Activated CD4-positive, alpha-beta memory T cell treated with anti-CD3 and anti-CD28 coated beads for 36 hours (primary cell): ENCODE measurements at regions not wholly inside any gene's neighbourhood (a gene's known extent, or its start where the extent isn't known, plus 50 kb on each side); places are given as distances from the start of the nearest gene placed in this dataset.

Source experiments
- CTCF ChIA-PET: fragments of 350-600 bp; sonication (Branson Sonifier 250); formaldehyde crosslinking; loops from one replicate; lab custom pipeline; 2021; ENCODE audit warnings: antibody characterized with exemption, inconsistent platforms; lab: Charles Lee
- POLR2A ChIA-PET: fragments of 350-600 bp; sonication (Branson Sonifier 250); formaldehyde crosslinking; loops from one replicate; lab custom pipeline; 2021; ENCODE audit warnings: antibody characterized with exemption; lab: Charles Lee
- DNase-seq: peaks from one replicate; pipeline ENCODE4 v3.0.0-alpha.2; 2020
- H3K27ac Mint-ChIP-seq: one replicate; pipeline ENCODE4 v1.8.0; 2021; ENCODE audit warnings: mixed read lengths
- H3K27me3 Mint-ChIP-seq: one replicate; pipeline ENCODE4 v1.8.0; 2021; ENCODE audit warnings: mixed read lengths
- H3K36me3 Mint-ChIP-seq: one replicate; pipeline ENCODE4 v1.8.0; 2021; ENCODE audit warnings: mixed read lengths
- H3K4me1 Mint-ChIP-seq: one replicate; pipeline ENCODE4 v1.8.0; 2021; ENCODE audit warnings: low read depth, mixed read lengths
- H3K4me3 Mint-ChIP-seq: one replicate; pipeline ENCODE4 v1.8.0; 2021; ENCODE audit warnings: mild to moderate bottlenecking, mixed read lengths
- H3K9me3 Mint-ChIP-seq: one replicate; pipeline ENCODE4 v1.8.0; 2021; ENCODE audit warnings: mixed read lengths
- intact Hi-C: fragments of 100-400 bp; cut with micrococcal nuclease; formaldehyde crosslinking; loops from one replicate; pipeline ENCODE4 v1.15.1; 2023

DNA sequence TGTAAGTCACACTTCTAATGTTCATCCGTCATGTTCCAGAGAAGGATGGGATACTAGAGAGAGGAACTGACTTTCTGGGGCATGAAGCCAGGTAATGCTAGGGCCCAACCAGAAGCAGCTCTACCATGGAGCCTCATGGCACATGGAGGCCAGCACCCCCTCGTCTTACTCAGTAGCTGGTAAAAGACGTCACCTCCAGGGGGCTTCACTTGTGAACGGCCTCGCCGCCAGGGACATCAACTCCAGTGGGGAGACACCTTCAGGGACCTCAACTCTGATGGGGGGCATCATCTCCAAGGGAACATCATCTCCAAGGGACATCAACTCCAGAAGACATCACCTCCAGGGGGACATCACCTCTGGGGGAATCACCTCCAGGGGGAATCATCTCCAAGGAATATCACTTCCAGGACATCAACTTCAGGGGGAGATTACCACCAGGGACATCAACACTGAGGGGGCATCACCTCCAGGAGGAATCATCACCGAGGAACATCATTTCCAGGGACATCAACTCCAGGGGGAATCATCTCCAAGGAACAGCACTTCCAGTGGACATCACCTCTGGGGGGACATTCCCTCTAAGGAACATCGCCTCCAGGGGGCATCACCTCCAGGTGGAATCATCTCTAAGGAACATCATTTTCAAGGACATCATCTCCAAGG, 168.4 kb downstream of the NDUFA10 start:
- no peak for DNase-seq
- intact Hi-C loops = no loop called here
- Mint-ChIP-seq H3K27ac (no peak overlapping the region), H3K4me3 (no peak overlapping the region), H3K4me1 (peaks cover 5% of the 10 kb centered on the region), H3K9me3 (no peaks in the 10 kb centered on the region), H3K27me3 (peaks cover 10% of the 10 kb centered on the region), H3K36me3 (no peaks in the 10 kb centered on the region)
- CTCF ChIA-PET = no interaction called here
- POLR2A ChIA-PET = no interaction called here

DNA sequence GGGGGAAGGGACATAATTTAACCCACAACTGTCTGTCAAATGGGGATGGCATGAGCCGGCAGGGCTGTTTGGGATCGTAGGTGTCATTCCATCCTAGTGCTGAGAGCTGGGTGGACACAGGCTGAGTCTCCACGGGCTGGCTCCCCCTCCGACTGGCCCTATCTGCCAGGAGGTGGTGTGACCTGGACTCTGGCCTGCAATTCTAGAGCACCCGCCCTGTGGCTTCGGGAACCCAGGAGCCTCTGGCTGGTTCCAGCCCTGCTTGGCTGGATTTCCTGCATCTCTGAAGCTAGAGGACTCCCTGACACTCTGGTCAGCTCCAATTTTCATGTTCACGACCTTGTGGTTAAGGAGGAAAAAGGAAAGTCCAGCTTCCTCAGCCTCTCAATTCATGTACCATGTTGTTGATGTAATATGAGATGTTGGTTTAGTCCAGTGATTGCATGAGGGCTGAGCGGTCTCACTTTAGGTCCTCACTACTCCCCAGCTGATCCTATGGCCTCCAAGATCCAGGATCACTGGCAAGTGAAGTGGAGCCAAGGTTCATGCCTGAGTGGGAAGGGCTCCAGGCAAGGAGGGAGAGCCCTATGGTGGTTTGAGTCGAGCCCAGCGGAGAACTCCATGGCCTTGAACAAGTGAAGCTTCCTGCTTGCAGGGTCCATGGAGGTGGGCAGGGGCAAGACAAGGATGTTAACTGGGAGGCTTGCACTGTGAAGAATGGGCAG, 169.1 kb downstream of the NDUFA10 start:
- Mint-ChIP-seq H3K9me3 (peaks cover 7% of the 10 kb centered on the region), H3K4me1 (no peaks in the 10 kb centered on the region), H3K27ac (no peak overlapping the region), H3K27me3 (peaks cover 10% of the 10 kb centered on the region), H3K4me3 (no peak overlapping the region), H3K36me3 (no peaks in the 10 kb centered on the region)
- intact Hi-C loops = no loop called here
- CTCF ChIA-PET = no interaction called here
- DNase-seq = no peak
- POLR2A ChIA-PET = no interaction called here

GRCh38 chr2:239854596-239854995, 170.5 kb downstream of the NDUFA10 start:
- CTCF ChIA-PET = no interaction called here
- peaks cover 2% of the 10 kb centered on the region for H3K36me3 Mint-ChIP-seq
- POLR2A ChIA-PET = no interaction called here

DNA sequence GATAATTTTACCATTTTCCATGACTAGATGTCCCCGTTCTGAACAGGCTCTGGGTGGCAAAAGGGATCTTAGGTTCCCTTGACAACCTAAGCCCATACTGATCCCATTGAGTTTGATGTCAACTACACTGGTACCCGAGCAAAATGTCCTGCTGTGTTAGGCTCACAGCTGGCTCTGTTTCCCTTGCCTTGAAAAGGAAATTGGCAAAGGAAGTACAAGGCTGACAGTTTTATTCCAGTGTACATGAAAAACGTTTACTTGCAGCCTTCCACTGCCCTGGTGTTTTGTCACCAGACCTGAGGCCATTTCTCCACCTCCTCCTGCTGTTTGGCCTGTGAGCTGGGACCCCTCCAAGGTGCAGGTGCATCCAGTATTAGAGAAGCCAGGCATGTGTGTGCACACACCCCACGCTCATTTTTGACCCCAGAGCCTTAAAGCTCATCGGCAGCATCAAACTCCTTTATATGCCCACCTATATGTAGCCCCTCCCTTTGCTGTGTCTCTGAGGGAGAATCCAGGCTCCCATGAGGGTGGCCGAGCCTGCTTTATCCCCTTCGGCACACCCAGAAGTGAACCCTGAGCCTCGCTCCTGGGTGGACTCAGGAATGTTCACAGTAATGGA, 171.3 kb downstream of the NDUFA10 start:
- CTCF ChIA-PET = no interaction called here
- Mint-ChIP-seq H3K27me3 (peaks cover 10% of the 10 kb centered on the region), H3K4me3 (no peak overlapping the region), H3K27ac (no peak overlapping the region), H3K36me3 (peaks cover 2% of the 10 kb centered on the region), H3K9me3 (peaks cover 17% of the 10 kb centered on the region), H3K4me1 (no peaks in the 10 kb centered on the region)
- POLR2A ChIA-PET = no interaction called here
- intact Hi-C loops = no loop called here
- no peak for DNase-seq

More at GRCh38 chr2:239854596-239854995, 170.5 kb downstream of the NDUFA10 start:
- peaks cover 17% of the 10 kb centered on the region for H3K9me3 Mint-ChIP-seq
- peaks cover 10% of the 10 kb centered on the region for H3K27me3 Mint-ChIP-seq
- no peaks in the 10 kb centered on the region for H3K4me1 Mint-ChIP-seq
- no peak for DNase-seq
- intact Hi-C loops = no loop called here
- H3K27ac Mint-ChIP-seq = no peak overlapping the region
- no peak overlapping the region for H3K4me3 Mint-ChIP-seq

GRCh38 chr2:239853121-239853520, 172.0 kb downstream of the NDUFA10 start:
- POLR2A ChIA-PET = no interaction called here
- H3K27ac Mint-ChIP-seq = no peak overlapping the region
- peaks cover 17% of the 10 kb centered on the region for H3K9me3 Mint-ChIP-seq
- no peak for DNase-seq
- peaks cover 10% of the 10 kb centered on the region for H3K27me3 Mint-ChIP-seq
- H3K4me1 Mint-ChIP-seq = no peaks in the 10 kb centered on the region
- peaks cover 2% of the 10 kb centered on the region for H3K36me3 Mint-ChIP-seq
- no peak overlapping the region for H3K4me3 Mint-ChIP-seq
- intact Hi-C loops = no loop called here
- CTCF ChIA-PET = no interaction called here

GRCh38 chr2:239852272-239852671, 172.9 kb downstream of the NDUFA10 start:
- Mint-ChIP-seq H3K36me3 (peaks cover 2% of the 10 kb centered on the region), H3K27ac (no peak overlapping the region), H3K27me3 (peaks cover 9% of the 10 kb centered on the region), H3K4me3 (no peak overlapping the region), H3K9me3 (peaks cover 17% of the 10 kb centered on the region), H3K4me1 (no peaks in the 10 kb centered on the region)
- ChIA-PET CTCF (no interaction called here), POLR2A (no interaction called here)
- intact Hi-C loops = no loop called here
- DNase-seq = no peak

DNA sequence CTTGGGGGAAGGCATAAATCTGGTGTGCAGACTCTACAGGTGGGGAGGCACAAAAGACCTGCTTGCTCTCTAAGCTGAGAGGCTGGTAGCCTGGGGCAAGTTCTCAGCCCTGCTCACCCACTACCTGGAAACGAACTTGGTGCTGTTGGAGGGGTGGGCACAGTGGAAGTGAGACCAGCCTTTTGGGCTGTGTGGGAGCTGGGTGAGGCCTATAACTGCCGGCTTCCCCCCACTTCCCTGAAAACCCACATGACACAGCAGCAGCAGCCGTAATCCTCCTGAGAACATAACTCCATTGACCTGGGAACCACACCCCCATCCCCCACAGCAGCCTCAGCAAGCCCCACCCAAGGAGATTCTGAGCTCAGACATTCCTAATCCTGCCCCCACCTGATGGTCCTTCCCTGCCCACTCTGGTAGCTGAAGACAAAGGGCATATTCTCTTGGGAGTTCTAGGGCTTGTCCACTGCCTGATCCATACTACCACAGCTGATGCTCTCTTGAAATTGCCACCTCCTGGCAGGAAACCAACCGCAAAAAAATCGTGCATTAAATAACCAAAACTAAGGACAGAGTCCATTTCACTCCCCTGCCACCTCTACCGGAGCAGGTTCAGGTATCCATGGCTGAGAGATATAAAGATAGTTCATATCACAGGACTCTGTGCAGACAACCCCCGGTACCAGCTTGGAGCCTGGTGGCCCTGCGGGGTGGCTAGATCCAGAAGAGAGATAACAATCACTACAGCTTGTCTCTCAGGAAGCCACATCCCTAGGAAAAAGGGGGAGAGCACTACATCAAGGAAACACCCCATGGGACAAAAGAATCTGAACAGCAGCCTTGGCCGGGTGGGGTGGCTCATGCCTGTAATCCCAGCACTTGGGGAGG, 178.1 kb downstream of the NDUFA10 start:
- Mint-ChIP-seq H3K4me3 (no peak overlapping the region), H3K4me1 (no peaks in the 10 kb centered on the region), H3K27me3 (peaks cover 13% of the 10 kb centered on the region), H3K9me3 (peaks cover 17% of the 10 kb centered on the region), H3K27ac (no peak overlapping the region), H3K36me3 (peaks cover 2% of the 10 kb centered on the region)
- DNase-seq = no peak
- intact Hi-C loops = no loop called here
- ChIA-PET POLR2A (no interaction called here), CTCF (no interaction called here)

DNA sequence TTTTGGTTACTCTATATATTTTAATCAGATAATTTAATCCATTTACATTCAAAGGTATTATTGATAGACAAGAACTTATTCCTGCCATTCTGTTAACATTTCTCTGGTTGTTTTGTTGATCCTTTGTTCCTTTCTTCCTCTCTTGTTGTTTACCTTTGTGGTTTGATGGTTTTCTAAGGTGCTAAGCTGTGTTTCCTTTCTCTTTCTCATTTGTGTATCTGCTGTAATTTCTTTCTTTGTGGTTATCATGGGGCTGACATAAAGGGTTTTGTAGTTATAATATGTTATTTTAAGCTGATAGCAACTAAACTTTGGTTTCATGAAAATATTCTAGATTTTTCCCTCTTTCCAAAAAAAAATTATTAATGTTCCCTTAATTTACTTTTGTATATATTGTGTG, 179.2 kb downstream of the NDUFA10 start:
- peaks cover 13% of the 10 kb centered on the region for H3K27me3 Mint-ChIP-seq
- no peaks in the 10 kb centered on the region for H3K4me1 Mint-ChIP-seq
- intact Hi-C loops = no loop called here
- CTCF ChIA-PET = no interaction called here
- no peak for DNase-seq
- POLR2A ChIA-PET = no interaction called here
- peaks cover 10% of the 10 kb centered on the region for H3K9me3 Mint-ChIP-seq
- no peak overlapping the region for H3K4me3 Mint-ChIP-seq
- H3K27ac Mint-ChIP-seq = no peak overlapping the region
- H3K36me3 Mint-ChIP-seq = peaks cover 2% of the 10 kb centered on the region

DNA sequence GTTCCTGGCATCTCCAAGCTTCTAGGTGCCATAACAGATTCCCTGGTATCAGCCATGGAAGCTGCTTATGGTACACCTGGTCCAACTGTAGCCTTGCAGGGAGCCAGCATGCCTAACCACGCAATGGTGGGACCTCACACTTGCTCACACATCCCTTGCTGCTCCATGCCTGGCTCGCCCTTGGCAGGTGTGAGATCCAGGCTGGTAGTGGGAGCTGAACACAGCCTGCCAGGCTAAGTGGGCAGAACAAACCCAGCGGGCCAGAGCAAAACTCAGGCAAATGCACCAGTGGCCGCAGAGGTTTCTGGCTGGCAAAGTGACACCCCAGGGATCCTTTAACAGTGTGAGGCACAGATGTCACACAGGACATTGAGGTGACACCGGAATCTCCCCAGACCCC, 185.8 kb downstream of the NDUFA10 start:
- DNase-seq = no peak
- no peaks in the 10 kb centered on the region for H3K4me1 Mint-ChIP-seq
- intact Hi-C loops = no loop called here
- peaks cover 11% of the 10 kb centered on the region for H3K27me3 Mint-ChIP-seq
- no peak overlapping the region for H3K27ac Mint-ChIP-seq
- peaks cover 4% of the 10 kb centered on the region for H3K9me3 Mint-ChIP-seq
- no peak overlapping the region for H3K4me3 Mint-ChIP-seq
- CTCF ChIA-PET = no interaction called here
- H3K36me3 Mint-ChIP-seq = no peaks in the 10 kb centered on the region
- POLR2A ChIA-PET = no interaction called here

DNA sequence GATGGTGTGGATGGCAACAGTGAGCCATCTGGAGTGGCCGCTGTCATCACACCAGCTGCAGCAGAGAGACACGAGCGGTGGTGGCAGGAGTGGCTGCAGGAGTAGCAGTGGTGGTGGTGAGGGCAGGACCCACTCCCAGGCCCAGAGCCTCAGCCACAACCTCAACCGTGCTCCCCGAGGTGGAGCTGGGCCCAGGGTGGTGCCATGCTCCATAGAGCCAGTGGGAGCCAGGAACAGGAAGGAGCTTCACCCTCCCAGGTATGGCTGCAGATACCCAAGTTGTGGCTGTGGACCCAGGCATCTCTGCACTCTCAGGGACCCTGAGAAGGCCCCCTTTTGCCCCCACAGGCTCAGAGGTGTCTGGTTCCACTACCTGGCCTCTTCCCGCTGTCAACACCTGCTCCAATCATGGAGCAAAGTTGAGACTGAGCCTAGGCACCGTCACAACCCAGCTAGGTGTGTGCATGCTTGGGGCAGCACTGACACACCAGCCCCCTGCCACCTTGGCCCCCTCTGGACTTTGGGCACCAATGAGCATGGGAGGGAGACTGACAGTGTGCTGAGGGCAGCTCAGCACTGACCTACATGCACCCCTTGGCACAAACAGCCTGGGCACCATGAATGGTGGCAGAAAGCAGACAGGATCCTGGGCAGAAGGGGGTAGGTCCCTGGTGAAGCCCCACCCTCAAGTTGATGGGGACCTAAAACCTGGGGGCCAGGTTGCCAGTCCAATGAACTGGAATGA, 188.9 kb downstream of the NDUFA10 start:
- H3K4me1 Mint-ChIP-seq = no peaks in the 10 kb centered on the region
- DNase-seq = no peak
- CTCF ChIA-PET = no interaction called here
- POLR2A ChIA-PET = no interaction called here
- H3K27ac Mint-ChIP-seq = no peak overlapping the region
- peaks cover 4% of the 10 kb centered on the region for H3K9me3 Mint-ChIP-seq
- H3K36me3 Mint-ChIP-seq = no peaks in the 10 kb centered on the region
- H3K27me3 Mint-ChIP-seq = peaks cover 4% of the 10 kb centered on the region
- intact Hi-C loops = no loop called here
- no peak overlapping the region for H3K4me3 Mint-ChIP-seq

- POLR2A ChIA-PET = no interaction called here
- no peaks in the 10 kb centered on the region for H3K36me3 Mint-ChIP-seq
- no peaks in the 10 kb centered on the region for H3K4me1 Mint-ChIP-seq
- peaks cover 4% of the 10 kb centered on the region for H3K9me3 Mint-ChIP-seq
- CTCF ChIA-PET = no interaction called here
- H3K27ac Mint-ChIP-seq = no peak overlapping the region
- DNase-seq = no peak
- no peak overlapping the region for H3K4me3 Mint-ChIP-seq
- intact Hi-C loops = no loop called here
- no peaks in the 10 kb centered on the region for H3K27me3 Mint-ChIP-seq
Measured at GRCh38 chr2:239835056-239835455, 190.1 kb downstream of the NDUFA10 start.
